ENCODE measurements at regions not wholly inside any gene's neighbourhood (a gene's known extent, or its start where the extent isn't known, plus 50 kb on each side); places are given as distances from the start of the nearest gene placed in this dataset.
"Not testable (repeated sequence)": the region's sequence is repeated elsewhere in the genome, so short reads cannot be mapped to it uniquely, and the experiment has no call there.

DNA sequence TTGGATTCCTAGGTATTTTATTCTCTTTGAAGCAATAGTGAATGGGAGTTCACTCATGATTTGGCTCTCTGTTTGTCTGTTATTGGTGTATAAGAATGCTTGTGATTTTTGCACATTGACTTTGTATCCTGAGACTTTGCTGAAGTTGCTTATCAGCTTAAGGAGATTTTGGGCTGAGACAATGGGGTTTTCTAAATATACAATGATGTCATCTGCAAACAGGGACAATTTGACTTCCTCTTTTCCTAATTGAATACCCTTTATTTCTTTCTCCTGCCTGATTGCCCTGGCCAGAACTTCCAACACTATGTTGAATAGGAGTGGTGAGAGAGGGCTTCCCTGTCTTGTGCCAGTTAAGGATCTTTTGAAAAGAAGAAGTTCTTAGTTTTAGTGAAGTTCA is 114.4 kb upstream of the TNPO1 start:
- TF ChIP-seq, protein P1, sequence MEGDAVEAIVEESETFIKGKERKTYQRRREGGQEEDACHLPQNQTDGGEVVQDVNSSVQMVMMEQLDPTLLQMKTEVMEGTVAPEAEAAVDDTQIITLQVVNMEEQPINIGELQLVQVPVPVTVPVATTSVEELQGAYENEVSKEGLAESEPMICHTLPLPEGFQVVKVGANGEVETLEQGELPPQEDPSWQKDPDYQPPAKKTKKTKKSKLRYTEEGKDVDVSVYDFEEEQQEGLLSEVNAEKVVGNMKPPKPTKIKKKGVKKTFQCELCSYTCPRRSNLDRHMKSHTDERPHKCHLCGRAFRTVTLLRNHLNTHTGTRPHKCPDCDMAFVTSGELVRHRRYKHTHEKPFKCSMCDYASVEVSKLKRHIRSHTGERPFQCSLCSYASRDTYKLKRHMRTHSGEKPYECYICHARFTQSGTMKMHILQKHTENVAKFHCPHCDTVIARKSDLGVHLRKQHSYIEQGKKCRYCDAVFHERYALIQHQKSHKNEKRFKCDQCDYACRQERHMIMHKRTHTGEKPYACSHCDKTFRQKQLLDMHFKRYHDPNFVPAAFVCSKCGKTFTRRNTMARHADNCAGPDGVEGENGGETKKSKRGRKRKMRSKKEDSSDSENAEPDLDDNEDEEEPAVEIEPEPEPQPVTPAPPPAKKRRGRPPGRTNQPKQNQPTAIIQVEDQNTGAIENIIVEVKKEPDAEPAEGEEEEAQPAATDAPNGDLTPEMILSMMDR (IDR thresholded peaks at IDR 0.05) = not testable (repeated sequence)
- not testable (repeated sequence) for TF ChIP-seq POLR2A (IDR thresholded peaks at IDR 0.05)

All from thyroid gland (tissue), 4 donors.